ENCODE measurements at regions not wholly inside any gene's neighbourhood (a gene's known extent, or its start where the extent isn't known, plus 50 kb on each side); places are given as distances from the start of the nearest gene placed in this dataset.

DNA sequence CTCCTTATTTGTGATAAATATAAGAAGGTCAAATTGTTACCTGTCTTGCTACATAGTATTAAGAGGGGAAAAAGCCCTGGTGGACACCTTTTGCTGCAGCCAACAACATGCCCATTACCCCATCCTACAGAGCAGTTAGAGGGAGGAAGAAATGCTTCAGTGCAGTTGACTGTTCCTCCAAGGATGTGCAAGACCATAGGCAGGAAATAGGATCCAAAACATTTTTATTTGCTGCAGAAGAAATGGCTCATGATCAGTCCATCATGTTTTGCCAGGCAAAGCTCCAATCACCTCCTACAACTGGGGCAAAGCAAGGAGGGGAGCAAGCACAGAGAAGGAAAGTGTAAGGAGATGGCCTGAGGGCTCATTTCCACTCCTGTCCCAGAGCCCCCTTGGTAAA lies 399.1 kb upstream of the PIK3R1 start:
- H3K4me3 Mint-ChIP-seq, result no peak overlapping the region
- H3K27ac ChIP-seq (ENCODE audit: low read depth, low read length), result no peak overlapping the region
- H3K4me1 Mint-ChIP-seq, result peaks cover 0 to 4% (median 0%) of the 10 kb centered on the region in 7 donors
- H3K9me3 ChIP-seq (ENCODE audit: control insufficient read depth in 2 of 3, low read length in 3 of 3), result no peaks in the 10 kb centered on the region
- ChIA-PET CTCF (no interaction called here), POLR2A (no interaction called here)
- no peaks in the 10 kb centered on the region for H3K27me3 ChIP-seq (ENCODE audit: control insufficient read depth in 2 of 2, insufficient read depth in 2 of 2, low read length in 2 of 2)
- no peaks in the 10 kb centered on the region for H3K36me3 ChIP-seq (ENCODE audit: control insufficient read depth in 2 of 3, insufficient read depth in 3 of 3, low read length in 3 of 3)
- no peaks in the 10 kb centered on the region for H3K36me3 Mint-ChIP-seq
- no peaks in the 10 kb centered on the region for H3K4me1 ChIP-seq (ENCODE audit: control insufficient read depth in 2 of 2, insufficient read depth in 2 of 2, low read length in 2 of 2)
- peaks cover 0 to 12% (median 5%) of the 10 kb centered on the region in 5 donors for H3K27me3 Mint-ChIP-seq
- peaks cover 0 to 5% (median 3%) of the 10 kb centered on the region in 11 donors for H3K9me3 Mint-ChIP-seq
- intact Hi-C loops (cut with micrococcal nuclease), result no loop called here
- DNase-seq (no peak), ATAC-seq (no peak)
- no peak overlapping the region for H3K27ac Mint-ChIP-seq
- no peak overlapping the region for H3K4me3 ChIP-seq (ENCODE audit: low read length)

GRCh38 chr5:67815455-67816391 lies 399.8 kb upstream of the PIK3R1 start:
- peaks cover 0 to 5% (median 3%) of the 10 kb centered on the region in 11 donors for H3K9me3 Mint-ChIP-seq
- peak; percentile 65 for ATAC-seq
- H3K27me3 ChIP-seq (ENCODE audit: control insufficient read depth in 2 of 2, insufficient read depth in 2 of 2, low read length in 2 of 2), result no peaks in the 10 kb centered on the region
- H3K36me3 ChIP-seq (ENCODE audit: control insufficient read depth in 2 of 3, insufficient read depth in 3 of 3, low read length in 3 of 3), result no peaks in the 10 kb centered on the region
- DNase-seq, result no peak
- H3K27me3 Mint-ChIP-seq, result peaks cover 0 to 14% (median 5%) of the 10 kb centered on the region in 5 donors
- peaks cover 0 to 4% (median 0%) of the 10 kb centered on the region in 7 donors for H3K4me1 Mint-ChIP-seq
- ChIA-PET CTCF (no interaction called here), POLR2A (no interaction called here)
- no peaks in the 10 kb centered on the region for H3K9me3 ChIP-seq (ENCODE audit: control insufficient read depth in 2 of 3, low read length in 3 of 3)
- no peak overlapping the region for H3K27ac Mint-ChIP-seq
- intact Hi-C loops (cut with micrococcal nuclease), result no loop called here
- H3K36me3 Mint-ChIP-seq, result no peaks in the 10 kb centered on the region
- H3K4me1 ChIP-seq (ENCODE audit: control insufficient read depth in 2 of 2, insufficient read depth in 2 of 2, low read length in 2 of 2), result no peaks in the 10 kb centered on the region
- H3K27ac ChIP-seq (ENCODE audit: low read depth, low read length), result no peak overlapping the region
- no peak overlapping the region for H3K4me3 ChIP-seq (ENCODE audit: low read length)
- H3K4me3 Mint-ChIP-seq, result no peak overlapping the region

DNA sequence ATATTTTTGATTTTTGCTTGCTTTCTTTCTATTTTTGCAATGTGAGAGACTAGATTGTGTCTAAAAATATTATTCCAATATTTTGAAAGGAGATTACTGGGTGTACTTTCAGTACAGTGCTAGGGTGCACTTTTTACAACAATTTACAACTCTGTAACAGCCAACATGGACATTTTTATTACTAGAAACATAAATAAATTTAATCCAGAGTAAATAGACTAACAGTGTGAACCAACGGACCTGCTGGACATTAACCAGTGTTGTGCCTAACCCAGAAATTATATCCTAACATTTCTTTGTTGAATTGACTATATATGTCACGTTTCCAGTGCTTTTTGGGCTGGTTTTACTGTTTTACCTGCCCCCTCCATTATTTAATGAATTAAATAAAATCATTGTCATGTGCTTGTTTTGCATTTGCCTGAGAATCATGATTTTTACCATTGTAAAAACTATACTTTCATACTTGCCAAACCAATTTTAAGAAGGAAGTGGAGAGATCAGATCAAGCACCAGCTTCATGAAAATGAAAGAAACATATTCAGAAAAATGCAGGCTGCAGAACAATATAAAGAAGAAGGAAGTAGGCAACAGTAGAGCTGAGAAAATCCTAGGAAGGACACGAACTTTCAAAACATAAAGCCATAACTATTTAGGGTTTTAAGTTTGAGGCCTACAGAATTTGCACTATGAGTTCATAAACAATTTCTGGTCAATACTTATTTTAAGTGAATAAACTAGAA lies 400.8 kb upstream of the PIK3R1 start:
- no peak for ATAC-seq
- H3K27ac Mint-ChIP-seq, result no peak overlapping the region
- peaks cover 0 to 4% (median 0%) of the 10 kb centered on the region in 7 donors for H3K4me1 Mint-ChIP-seq
- H3K36me3 Mint-ChIP-seq, result no peaks in the 10 kb centered on the region
- peaks cover 0 to 4% (median 2%) of the 10 kb centered on the region in 11 donors for H3K9me3 Mint-ChIP-seq
- Histone ChIP-seq H3K4me3 (ENCODE audit: low read length) (no peak overlapping the region), H3K9me3 (ENCODE audit: control insufficient read depth in 2 of 3, low read length in 3 of 3) (no peaks in the 10 kb centered on the region), H3K4me1 (ENCODE audit: control insufficient read depth in 2 of 2, insufficient read depth in 2 of 2, low read length in 2 of 2) (no peaks in the 10 kb centered on the region), H3K36me3 (ENCODE audit: control insufficient read depth in 2 of 3, insufficient read depth in 3 of 3, low read length in 3 of 3) (no peaks in the 10 kb centered on the region), H3K27me3 (ENCODE audit: control insufficient read depth in 2 of 2, insufficient read depth in 2 of 2, low read length in 2 of 2) (no peaks in the 10 kb centered on the region), H3K27ac (ENCODE audit: low read depth, low read length) (no peak overlapping the region)
- CTCF ChIA-PET, result no interaction called here
- intact Hi-C loops (cut with micrococcal nuclease), result no loop called here
- DNase-seq, result no peak
- POLR2A ChIA-PET, result no interaction called here
- H3K4me3 Mint-ChIP-seq, result no peak overlapping the region
- H3K27me3 Mint-ChIP-seq, result peaks cover 0 to 14% (median 5%) of the 10 kb centered on the region in 5 donors

- peaks cover 0 to 14% (median 5%) of the 10 kb centered on the region in 5 donors for H3K27me3 Mint-ChIP-seq
- H3K4me1 Mint-ChIP-seq, result peaks cover 0 to 4% (median 0%) of the 10 kb centered on the region in 7 donors
- CTCF ChIA-PET, result no interaction called here
- no peak overlapping the region for H3K27ac ChIP-seq (ENCODE audit: low read depth, low read length)
- no peaks in the 10 kb centered on the region for H3K27me3 ChIP-seq (ENCODE audit: control insufficient read depth in 2 of 2, insufficient read depth in 2 of 2, low read length in 2 of 2)
- no peak overlapping the region for H3K4me3 Mint-ChIP-seq
- DNase-seq, result no peak
- H3K4me1 ChIP-seq (ENCODE audit: control insufficient read depth in 2 of 2, insufficient read depth in 2 of 2, low read length in 2 of 2), result no peaks in the 10 kb centered on the region
- H3K27ac Mint-ChIP-seq, result no peak overlapping the region
- no peaks in the 10 kb centered on the region for H3K36me3 Mint-ChIP-seq
- H3K36me3 ChIP-seq (ENCODE audit: control insufficient read depth in 2 of 3, insufficient read depth in 3 of 3, low read length in 3 of 3), result no peaks in the 10 kb centered on the region
- no peaks in the 10 kb centered on the region for H3K9me3 ChIP-seq (ENCODE audit: control insufficient read depth in 2 of 3, low read length in 3 of 3)
- ATAC-seq, result no peak
- POLR2A ChIA-PET, result no interaction called here
- intact Hi-C loops (cut with micrococcal nuclease), result no loop called here
- H3K9me3 Mint-ChIP-seq, result peaks cover 0 to 3% (median 2%) of the 10 kb centered on the region in 11 donors
- H3K4me3 ChIP-seq (ENCODE audit: low read length), result no peak overlapping the region
Observed at GRCh38 chr5:67813877-67814539, 401.5 kb upstream of the PIK3R1 start.

GRCh38 chr5:67809589-67809988 lies 406.0 kb upstream of the PIK3R1 start:
- ChIA-PET POLR2A (no interaction called here), CTCF (no interaction called here)
- peak overlapping the region in 2 of 9 donors; percentile 13 to 47 for H3K27ac Mint-ChIP-seq
- intact Hi-C loops (cut with micrococcal nuclease), result no loop called here
- peaks cover 0 to 14% (median 5%) of the 10 kb centered on the region in 5 donors for H3K27me3 Mint-ChIP-seq
- no peak overlapping the region for H3K4me3 ChIP-seq (ENCODE audit: low read length)
- no peaks in the 10 kb centered on the region for H3K27me3 ChIP-seq (ENCODE audit: control insufficient read depth in 2 of 2, insufficient read depth in 2 of 2, low read length in 2 of 2)
- peaks cover 0 to 3% (median 0%) of the 10 kb centered on the region in 11 donors for H3K9me3 Mint-ChIP-seq
- DNase-seq (no peak), ATAC-seq (no peak)
- no peaks in the 10 kb centered on the region for H3K4me1 ChIP-seq (ENCODE audit: control insufficient read depth in 2 of 2, insufficient read depth in 2 of 2, low read length in 2 of 2)
- no peaks in the 10 kb centered on the region for H3K36me3 ChIP-seq (ENCODE audit: control insufficient read depth in 2 of 3, insufficient read depth in 3 of 3, low read length in 3 of 3)
- H3K4me3 Mint-ChIP-seq, result no peak overlapping the region
- no peaks in the 10 kb centered on the region for H3K9me3 ChIP-seq (ENCODE audit: control insufficient read depth in 2 of 3, low read length in 3 of 3)
- peaks cover 0 to 5% (median 0%) of the 10 kb centered on the region in 7 donors for H3K4me1 Mint-ChIP-seq
- H3K27ac ChIP-seq (ENCODE audit: low read depth, low read length), result no peak overlapping the region
- H3K36me3 Mint-ChIP-seq, result no peaks in the 10 kb centered on the region

DNA sequence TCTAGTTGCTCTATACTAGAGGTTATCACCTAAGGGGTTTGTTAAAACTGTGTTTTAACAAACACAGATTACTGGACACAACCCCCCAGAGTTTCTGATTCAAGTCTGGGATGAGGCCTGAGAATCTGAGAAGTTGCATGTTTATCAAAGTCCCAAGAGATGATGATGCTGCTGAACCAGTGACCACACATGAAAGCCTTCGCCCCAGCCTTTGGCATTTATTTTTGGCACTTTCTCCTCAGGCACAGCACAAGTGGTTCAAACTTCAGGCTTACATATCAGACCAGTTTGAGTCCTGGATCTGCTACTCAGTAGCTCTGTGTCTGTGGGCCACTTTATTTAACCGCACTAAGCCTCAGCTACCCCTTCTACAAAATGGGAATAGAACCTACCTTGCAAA lies 407.2 kb upstream of the PIK3R1 start:
- Histone ChIP-seq H3K4me1 (ENCODE audit: control insufficient read depth in 2 of 2, insufficient read depth in 2 of 2, low read length in 2 of 2) (no peaks in the 10 kb centered on the region), H3K4me3 (ENCODE audit: low read length) (no peak overlapping the region), H3K36me3 (ENCODE audit: control insufficient read depth in 2 of 3, insufficient read depth in 3 of 3, low read length in 3 of 3) (no peaks in the 10 kb centered on the region), H3K9me3 (ENCODE audit: control insufficient read depth in 2 of 3, low read length in 3 of 3) (no peaks in the 10 kb centered on the region), H3K27ac (ENCODE audit: low read depth, low read length) (no peak overlapping the region), H3K27me3 (ENCODE audit: control insufficient read depth in 2 of 2, insufficient read depth in 2 of 2, low read length in 2 of 2) (no peaks in the 10 kb centered on the region)
- DNase-seq, result no peak
- peaks cover 0 to 3% (median 0%) of the 10 kb centered on the region in 11 donors for H3K9me3 Mint-ChIP-seq
- ChIA-PET POLR2A (no interaction called here), CTCF (no interaction called here)
- ATAC-seq, result no peak
- peaks cover 0 to 7% (median 5%) of the 10 kb centered on the region in 5 donors for H3K27me3 Mint-ChIP-seq
- no peaks in the 10 kb centered on the region for H3K36me3 Mint-ChIP-seq
- H3K27ac Mint-ChIP-seq, result no peak overlapping the region
- H3K4me1 Mint-ChIP-seq, result peaks cover 0 to 5% (median 0%) of the 10 kb centered on the region in 7 donors
- no peak overlapping the region for H3K4me3 Mint-ChIP-seq
- intact Hi-C loops (cut with micrococcal nuclease), result no loop called here
